Ascending aorta (tissue), 2 donors: ENCODE measurements at regions not wholly inside any gene's neighbourhood (a gene's known extent, or its start where the extent isn't known, plus 50 kb on each side); places are given as distances from the start of the nearest gene placed in this dataset.
"Not testable (repeated sequence)": the region's sequence is repeated elsewhere in the genome, so short reads cannot be mapped to it uniquely, and the experiment has no call there.

Experiments
- DNase-seq, 2 donors: peaks; one replicate each; pipeline ENCODE4 v3.0.0-alpha.2; 2019; ENCODE audit warnings: low spot score in 2 of 2
- H3K27ac ChIP-seq, 2 donors: fragments of 200-600 bp; sonication (generic); one replicate each; pipeline ENCODE4 v1.5.1; 2016 to 2017; ENCODE audit warnings: mild to moderate bottlenecking in 1 of 2
- H3K27me3 ChIP-seq: fragments of 200-600 bp; sonication (generic); one replicate; pipeline ENCODE4 v1.5.1; 2017
- H3K36me3 ChIP-seq, 2 donors: fragments of 200-600 bp; sonication (generic); one replicate each; pipeline ENCODE4 v1.5.1; 2016
- H3K4me1 ChIP-seq, 2 donors: fragments of 200-600 bp; sonication (generic); one replicate each; pipeline ENCODE4 v1.5.1; 2016 to 2017; ENCODE audit warnings: mild to moderate bottlenecking in 1 of 2
- H3K4me3 ChIP-seq, 2 donors: fragments of 200-600 bp; sonication (generic); one replicate each; pipeline ENCODE4 v1.5.1; 2016 to 2017; ENCODE audit warnings: mild to moderate bottlenecking in 1 of 2
- H3K9me3 ChIP-seq, 2 donors: fragments of 200-600 bp; sonication (generic); one replicate each; pipeline ENCODE4 v1.5.1; 2016
- intact Hi-C: fragments of 100-400 bp; cut with DNase I; formaldehyde crosslinking; loops from one replicate; pipeline ENCODE4 v1.15.1; 2023
- TF ChIP-seq, protein P1 (sequence below), 3 experiments: fragments of 200-600 bp in 2 of 3; fragments of 450-650 bp in 1 of 3; sonication (generic) in 2 of 3; IDR thresholded peaks; one replicate each; pipeline ENCODE4 v1.5.1; 2016 to 2019; ENCODE audit warnings: antibody characterized with exemption in 3 of 3, mild to moderate bottlenecking in 1 of 3, moderate library complexity in 1 of 3

DNA sequence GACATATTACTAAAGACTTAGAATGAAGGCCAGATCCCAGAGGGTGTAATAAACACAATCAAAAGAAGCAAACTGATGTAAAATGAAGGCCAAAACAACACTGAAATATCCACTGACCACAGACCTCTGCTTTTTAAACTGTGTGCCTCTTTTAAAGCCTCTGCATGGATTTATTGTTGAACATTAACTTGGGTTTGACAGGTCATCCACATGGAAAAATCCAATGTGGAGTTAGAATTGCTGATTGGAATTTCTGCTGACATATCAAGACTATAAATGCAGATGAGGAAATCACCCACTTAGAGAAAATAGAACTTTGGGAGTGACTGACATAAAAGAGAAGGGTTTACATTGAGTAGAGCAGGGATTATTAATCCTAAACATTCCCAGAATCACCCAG lies 853.9 kb upstream of the RAG2 start:
- Histone ChIP-seq H3K4me1 (no peaks in the 10 kb centered on the region), H3K9me3 (no peaks in the 10 kb centered on the region), H3K4me3 (no peak overlapping the region), H3K36me3 (no peaks in the 10 kb centered on the region), H3K27ac (no peak overlapping the region), H3K27me3 (no peaks in the 10 kb centered on the region)
- TF ChIP-seq, protein P1, sequence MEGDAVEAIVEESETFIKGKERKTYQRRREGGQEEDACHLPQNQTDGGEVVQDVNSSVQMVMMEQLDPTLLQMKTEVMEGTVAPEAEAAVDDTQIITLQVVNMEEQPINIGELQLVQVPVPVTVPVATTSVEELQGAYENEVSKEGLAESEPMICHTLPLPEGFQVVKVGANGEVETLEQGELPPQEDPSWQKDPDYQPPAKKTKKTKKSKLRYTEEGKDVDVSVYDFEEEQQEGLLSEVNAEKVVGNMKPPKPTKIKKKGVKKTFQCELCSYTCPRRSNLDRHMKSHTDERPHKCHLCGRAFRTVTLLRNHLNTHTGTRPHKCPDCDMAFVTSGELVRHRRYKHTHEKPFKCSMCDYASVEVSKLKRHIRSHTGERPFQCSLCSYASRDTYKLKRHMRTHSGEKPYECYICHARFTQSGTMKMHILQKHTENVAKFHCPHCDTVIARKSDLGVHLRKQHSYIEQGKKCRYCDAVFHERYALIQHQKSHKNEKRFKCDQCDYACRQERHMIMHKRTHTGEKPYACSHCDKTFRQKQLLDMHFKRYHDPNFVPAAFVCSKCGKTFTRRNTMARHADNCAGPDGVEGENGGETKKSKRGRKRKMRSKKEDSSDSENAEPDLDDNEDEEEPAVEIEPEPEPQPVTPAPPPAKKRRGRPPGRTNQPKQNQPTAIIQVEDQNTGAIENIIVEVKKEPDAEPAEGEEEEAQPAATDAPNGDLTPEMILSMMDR (IDR thresholded peaks at IDR 0.05) = no peak
- intact Hi-C loops = no loop called here
- DNase-seq = no peak

DNA sequence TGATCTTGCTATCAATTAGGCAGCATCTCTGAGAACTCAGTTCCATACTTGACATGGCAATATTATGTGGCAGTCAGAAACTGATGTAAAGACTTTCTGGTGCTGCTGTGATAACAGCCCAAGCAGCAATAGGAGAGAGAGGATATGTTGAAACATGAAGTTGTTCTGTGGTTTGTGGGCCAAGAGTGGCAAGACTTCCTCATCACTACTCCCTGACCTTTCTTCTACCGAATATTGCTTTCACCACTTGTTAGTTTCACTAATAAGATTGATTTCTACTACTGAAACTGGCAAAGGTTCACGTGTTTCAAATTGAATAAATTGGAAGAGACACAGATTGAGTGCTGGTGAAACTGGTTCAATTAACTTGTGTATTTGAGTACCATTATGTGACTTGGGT lies 852.6 kb upstream of the RAG2 start:
- no peaks in the 10 kb centered on the region for H3K27me3 ChIP-seq
- TF ChIP-seq, protein P1 (IDR thresholded peaks at IDR 0.05) = no peak
- H3K36me3 ChIP-seq = no peaks in the 10 kb centered on the region
- no peak overlapping the region for H3K27ac ChIP-seq
- H3K9me3 ChIP-seq = no peaks in the 10 kb centered on the region
- no peaks in the 10 kb centered on the region for H3K4me1 ChIP-seq
- intact Hi-C loops = no loop called here
- DNase-seq = no peak
- H3K4me3 ChIP-seq = no peak overlapping the region

DNA sequence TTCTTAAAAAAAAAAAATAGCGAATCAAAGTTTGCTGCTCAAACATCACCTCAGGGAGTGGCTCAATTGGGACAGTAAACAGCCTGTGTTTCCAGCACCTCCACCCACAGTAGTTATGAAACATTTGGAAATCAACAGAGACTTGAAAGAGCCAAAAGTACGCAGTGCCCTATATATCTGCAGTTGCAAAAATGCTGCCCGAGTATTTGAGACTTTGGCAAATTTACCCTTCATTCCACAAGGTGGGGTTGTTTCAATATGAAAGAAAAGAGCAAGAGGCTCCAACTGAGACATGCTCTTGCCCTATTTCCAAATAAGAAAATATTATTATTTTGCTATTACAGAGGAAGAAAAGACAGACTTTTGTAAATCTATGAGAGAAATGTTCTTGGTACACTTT lies 851.1 kb upstream of the RAG2 start:
- H3K27ac ChIP-seq = no peak overlapping the region
- no peaks in the 10 kb centered on the region for H3K36me3 ChIP-seq
- no peaks in the 10 kb centered on the region for H3K9me3 ChIP-seq
- TF ChIP-seq, protein P1 (IDR thresholded peaks at IDR 0.05) = no peak
- no peaks in the 10 kb centered on the region for H3K4me1 ChIP-seq
- H3K27me3 ChIP-seq = no peaks in the 10 kb centered on the region
- DNase-seq = no peak
- intact Hi-C loops = no loop called here
- no peak overlapping the region for H3K4me3 ChIP-seq

DNA sequence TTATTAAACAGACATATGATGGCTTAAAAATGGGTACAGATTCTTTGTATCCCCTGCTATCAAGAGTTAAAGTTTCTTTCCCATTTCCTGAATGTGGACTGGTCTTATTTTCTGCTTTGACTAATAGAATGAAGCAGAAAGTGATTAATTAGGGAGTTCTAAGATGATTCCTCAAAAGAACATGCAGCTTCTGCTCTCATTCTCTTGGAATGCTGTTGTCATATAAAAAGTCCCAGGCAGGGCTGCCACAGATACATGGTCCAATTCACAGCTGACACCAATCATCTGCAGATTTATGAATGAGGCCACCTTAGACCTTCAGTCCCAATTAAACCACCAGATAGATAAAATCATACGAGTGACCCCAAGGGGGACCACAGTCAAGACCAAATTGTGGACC lies 844.5 kb upstream of the RAG2 start:
- intact Hi-C loops = no loop called here
- Histone ChIP-seq H3K9me3 (no peaks in the 10 kb centered on the region), H3K4me3 (no peak overlapping the region), H3K4me1 (no peaks in the 10 kb centered on the region), H3K27me3 (no peaks in the 10 kb centered on the region), H3K27ac (no peak overlapping the region), H3K36me3 (no peaks in the 10 kb centered on the region)
- DNase-seq = no peak
- TF ChIP-seq, protein P1 (IDR thresholded peaks at IDR 0.05) = no peak

DNA sequence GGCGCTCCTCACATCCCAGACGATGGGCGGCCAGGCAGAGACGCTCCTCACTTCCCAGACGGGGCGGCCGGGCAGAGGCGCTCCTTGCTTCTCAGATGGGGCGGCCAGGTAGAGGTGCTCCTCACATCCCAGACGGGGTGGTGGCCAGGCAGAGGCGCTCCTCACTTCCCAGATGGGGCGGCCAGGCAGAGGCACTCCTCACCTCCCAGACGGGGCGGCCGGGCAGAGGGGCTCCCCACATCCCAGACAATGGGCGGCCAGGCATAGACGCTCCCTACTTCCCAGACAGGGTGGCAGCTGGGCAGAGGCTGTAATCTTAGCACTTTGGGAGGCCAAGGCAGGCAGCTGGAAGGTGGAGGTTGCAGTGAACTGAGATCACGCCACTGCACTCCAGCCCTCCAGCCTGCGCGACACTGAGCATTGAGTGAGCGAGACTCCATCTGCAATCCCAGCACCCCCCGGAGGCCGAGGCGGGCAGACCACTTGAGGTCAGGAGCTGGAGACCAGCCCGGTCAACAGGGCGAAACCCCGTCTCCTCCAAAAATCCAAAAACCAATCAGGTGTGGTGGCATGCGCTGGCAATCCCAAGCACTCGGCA lies 833.7 kb upstream of the RAG2 start:
- intact Hi-C loops, H3K36me3 ChIP-seq, H3K4me1 ChIP-seq, H3K27ac ChIP-seq, H3K4me3 ChIP-seq, DNase-seq, H3K27me3 ChIP-seq, H3K9me3 ChIP-seq: not testable (repeated sequence)

DNA sequence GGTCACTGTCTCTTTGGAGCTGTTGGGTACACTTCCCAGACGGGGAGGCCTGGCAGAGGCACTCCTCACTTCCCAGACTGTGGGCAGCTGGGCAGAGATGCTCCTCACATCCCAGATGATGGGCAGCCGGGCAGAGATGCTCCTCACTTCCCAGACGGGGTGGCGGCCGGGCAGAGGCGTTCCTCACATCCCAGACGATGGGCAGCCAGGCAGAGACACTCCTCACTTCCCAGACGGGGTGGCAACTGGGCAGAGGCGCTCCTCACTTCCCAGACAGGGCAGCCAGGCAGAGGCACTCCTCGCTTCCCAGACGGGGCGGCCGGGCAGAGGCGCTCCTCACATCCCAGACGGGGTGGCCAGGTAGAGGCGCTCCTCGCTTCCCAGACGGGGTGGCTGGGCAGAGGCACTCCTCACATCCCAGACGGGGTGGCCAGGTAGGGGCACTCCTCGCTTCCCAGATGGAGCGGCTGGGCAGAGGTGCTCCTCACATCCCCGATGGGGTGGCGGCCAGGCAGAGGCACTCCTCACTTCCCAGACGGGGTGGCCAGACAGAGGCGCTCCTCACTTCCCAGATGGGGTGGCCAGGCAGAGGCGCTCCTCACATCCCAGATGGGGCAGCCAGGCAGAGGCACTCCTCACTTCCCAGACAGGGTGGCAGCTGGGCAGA lies 833.1 kb upstream of the RAG2 start:
- H3K4me1 ChIP-seq, intact Hi-C loops, DNase-seq, H3K9me3 ChIP-seq, H3K36me3 ChIP-seq, H3K4me3 ChIP-seq, H3K27ac ChIP-seq, H3K27me3 ChIP-seq: not testable (repeated sequence)

DNA sequence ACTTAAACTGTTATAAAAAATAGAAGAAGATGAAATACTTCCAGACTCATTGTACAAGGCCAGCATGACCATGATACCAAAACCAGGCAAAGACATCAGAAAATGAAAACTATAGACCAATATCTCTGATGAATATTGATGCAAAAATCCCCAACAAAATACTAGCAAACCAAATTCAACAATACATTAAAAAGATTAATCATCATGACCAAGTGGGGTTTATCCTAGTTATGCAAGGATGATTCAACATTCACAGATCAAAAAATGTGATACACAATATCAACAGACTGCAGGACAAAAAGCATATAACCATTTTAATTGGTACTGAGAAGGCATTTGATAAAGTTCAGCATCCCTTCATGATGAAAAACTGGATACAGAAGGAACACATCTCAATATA lies 824.5 kb upstream of the RAG2 start:
- no peaks in the 10 kb centered on the region for H3K9me3 ChIP-seq
- no peak overlapping the region for H3K4me3 ChIP-seq
- H3K36me3 ChIP-seq = no peaks in the 10 kb centered on the region
- H3K27ac ChIP-seq = no peak overlapping the region
- DNase-seq = no peak
- intact Hi-C loops = no loop called here
- TF ChIP-seq, protein P1 (IDR thresholded peaks at IDR 0.05) = no peak
- no peaks in the 10 kb centered on the region for H3K4me1 ChIP-seq
- H3K27me3 ChIP-seq = no peaks in the 10 kb centered on the region
